HG03354 (cell line): ENCODE measurements at regions not wholly inside any gene's neighbourhood (a gene's known extent, or its start where the extent isn't known, plus 50 kb on each side); places are given as distances from the start of the nearest gene placed in this dataset.
"Not testable (repeated sequence)": the region's sequence is repeated elsewhere in the genome, so short reads cannot be mapped to it uniquely, and the experiment has no call there.

ENCODE experiments used
- ATAC-seq: cut with Tn5 transposase; IDR thresholded peaks from one replicate; pipeline ENCODE4 v1.9.1; 2021; ENCODE audit warnings: mild to moderate bottlenecking; ENCODE audit not compliant: unreplicated experiment, poor library complexity, severe bottlenecking

- ATAC-seq: no peak
Measured at GRCh38 chr1:222196736-222197135, 351.2 kb downstream of the HHIPL2 start.

GRCh38 chr1:222196288-222196687 is 351.6 kb downstream of the HHIPL2 start:
- ATAC-seq: no peak

DNA sequence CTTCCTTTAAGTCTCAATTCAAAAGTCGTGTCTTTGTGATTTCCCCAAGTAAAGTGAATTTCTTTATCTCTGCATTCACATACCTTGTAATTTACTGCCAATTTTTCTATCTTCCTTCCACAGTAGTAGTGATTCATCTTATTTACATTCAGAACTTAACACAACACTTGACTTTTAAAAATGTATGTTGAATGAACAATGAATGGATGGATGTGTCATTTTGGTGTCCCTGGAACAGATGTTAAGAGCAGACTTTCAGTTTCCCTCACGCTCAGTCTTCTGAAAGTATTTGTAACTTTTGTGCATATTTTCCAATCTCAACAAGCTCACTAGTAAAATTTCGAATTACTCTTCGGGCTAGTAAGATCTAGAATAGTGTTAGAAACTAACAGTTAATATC is 352.0 kb downstream of the HHIPL2 start:
- no peak for ATAC-seq

GRCh38 chr1:222189218-222189617 is 358.7 kb downstream of the HHIPL2 start:
- no peak for ATAC-seq

DNA sequence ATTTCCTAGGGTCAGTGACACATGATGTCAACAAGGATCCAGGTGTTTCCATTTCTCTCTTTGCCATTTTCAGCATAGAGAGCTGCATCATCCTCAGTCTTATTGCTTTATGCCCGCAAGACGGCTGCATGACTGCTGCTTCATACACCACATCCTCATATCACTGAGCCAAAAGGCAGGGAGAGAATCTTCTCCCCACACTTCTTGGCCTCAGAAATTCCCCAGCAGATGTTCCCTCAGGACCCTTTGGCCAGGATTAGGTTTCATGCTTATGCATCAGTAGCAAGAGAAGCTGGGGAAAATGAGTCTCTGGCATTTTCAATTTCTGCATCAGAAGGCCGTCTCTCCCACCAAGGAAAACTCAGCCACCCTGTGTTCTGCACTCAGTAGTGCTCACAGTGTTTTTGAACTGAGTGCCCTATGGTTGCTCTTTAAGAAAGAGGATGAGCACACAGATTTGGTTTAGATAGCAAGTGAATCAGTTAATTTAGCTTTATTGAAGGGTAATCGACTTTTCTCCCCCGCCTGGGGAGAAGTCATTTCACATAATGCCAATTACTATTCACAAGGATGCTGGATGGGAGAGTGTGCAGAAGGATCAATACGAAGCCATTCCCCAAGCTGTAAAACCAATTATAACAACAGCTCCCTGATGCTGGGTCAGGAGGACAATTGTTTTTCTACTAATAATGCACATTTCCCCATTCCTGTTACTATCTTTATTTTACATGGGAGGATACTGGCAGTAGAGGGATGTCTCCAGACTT is 360.2 kb downstream of the HHIPL2 start:
- ATAC-seq: no peak

DNA sequence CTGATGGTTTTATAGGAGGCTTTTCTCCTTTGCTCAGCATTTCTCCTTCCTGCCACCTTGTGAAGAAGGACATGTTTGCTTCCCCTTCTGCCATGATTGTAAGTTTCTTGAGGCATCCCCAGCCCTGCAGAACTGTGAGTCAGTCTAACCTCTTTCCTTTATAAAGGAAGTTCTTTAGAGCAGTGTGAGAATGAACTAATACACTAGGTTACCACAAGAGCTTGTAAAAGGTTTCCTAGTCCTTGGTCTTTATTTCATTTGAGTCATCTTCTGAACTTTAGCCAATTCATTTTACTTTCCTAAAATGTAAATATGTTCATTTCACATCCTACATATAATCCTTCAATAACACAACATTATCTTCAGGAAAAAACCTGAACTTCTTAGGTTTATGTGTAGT is 365.3 kb downstream of the HHIPL2 start:
- no peak for ATAC-seq

GRCh38 chr1:222181191-222181590 is 366.7 kb downstream of the HHIPL2 start:
- ATAC-seq: no peak

- not testable (repeated sequence) for ATAC-seq
Measured at GRCh38 chr1:222177496-222177895, 370.4 kb downstream of the HHIPL2 start.

- ATAC-seq: peak; percentile 82
Measured at GRCh38 chr1:222171005-222171404, 376.9 kb downstream of the HHIPL2 start.

DNA sequence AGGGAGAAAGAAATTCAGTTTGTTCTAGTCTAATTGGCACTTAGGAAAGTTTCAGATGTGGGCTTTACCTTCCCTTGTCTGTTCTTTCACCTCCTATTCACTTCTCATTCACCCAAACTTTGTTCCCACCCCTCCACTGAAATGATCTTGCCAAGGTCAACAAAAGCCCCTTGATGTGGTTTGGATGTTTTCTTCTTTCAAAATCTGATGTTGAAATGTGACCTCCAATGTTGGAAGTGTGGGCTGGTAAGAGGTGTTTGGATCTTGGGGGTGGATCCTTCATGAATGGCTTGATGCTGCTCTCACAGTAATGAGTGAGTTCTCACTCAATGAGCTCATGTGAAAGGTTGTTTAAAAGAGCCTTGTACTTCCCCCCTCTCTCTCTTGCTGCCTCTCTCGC is 379.3 kb downstream of the HHIPL2 start:
- no peak for ATAC-seq

- ATAC-seq: no peak
Measured at GRCh38 chr1:222167896-222168295, 380.0 kb downstream of the HHIPL2 start.

DNA sequence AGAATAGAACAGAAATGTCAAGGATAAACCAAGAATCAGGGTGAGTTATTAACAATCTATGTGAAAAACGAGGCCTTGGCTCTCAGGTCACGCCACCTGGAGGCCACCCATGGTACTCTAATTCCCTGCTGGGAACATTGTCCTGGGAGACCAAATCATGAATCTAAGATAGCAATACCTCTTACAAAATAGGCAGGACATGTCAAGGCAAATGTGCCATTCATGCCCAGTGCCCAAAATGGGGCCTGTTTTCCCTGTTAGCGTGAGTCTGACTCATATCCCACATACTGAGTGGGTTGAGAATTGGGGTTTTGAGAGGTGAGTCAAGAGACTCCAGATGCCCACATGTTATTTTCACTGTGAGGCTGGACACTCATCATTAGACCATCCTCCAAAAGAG is 380.8 kb downstream of the HHIPL2 start:
- no peak for ATAC-seq

DNA sequence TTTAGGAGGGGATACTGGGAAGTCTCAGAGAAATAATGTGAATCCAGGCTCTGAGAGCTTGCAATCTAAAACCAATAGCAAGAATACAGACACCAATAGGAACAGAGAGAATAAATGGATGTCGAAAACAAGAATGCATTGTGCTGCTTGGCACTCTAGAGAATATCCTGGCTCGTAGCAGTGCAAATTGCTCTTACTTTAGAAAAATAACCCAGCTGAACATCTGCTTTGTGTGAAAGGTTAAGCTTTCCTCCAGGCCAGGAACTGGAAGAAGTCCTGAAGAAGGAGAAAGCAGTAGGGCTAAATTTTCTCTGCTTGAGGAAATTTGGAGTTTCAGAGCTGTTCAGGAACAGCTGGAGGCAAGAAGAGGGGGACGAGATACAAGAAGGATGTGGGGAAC is 382.3 kb downstream of the HHIPL2 start:
- no peak for ATAC-seq

DNA sequence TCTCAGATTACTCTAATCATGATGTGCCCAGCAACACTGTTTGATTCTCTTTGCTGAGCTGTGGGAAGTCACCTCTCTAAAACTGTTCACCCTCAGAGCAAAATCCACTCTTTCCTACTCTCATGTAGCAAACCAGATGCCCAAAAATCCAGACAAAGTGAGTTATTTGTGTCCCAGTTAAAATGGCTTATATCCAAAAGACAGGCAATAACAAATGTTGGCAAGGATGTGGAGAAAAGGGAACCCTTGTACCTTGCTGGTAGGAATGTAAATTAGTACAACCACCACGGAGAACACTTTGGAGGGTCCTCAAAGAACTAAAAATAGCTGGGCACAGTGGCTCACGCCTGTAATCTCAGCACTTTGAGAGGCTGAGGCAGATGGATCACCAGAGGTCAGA is 384.0 kb downstream of the HHIPL2 start:
- ATAC-seq: no peak

DNA sequence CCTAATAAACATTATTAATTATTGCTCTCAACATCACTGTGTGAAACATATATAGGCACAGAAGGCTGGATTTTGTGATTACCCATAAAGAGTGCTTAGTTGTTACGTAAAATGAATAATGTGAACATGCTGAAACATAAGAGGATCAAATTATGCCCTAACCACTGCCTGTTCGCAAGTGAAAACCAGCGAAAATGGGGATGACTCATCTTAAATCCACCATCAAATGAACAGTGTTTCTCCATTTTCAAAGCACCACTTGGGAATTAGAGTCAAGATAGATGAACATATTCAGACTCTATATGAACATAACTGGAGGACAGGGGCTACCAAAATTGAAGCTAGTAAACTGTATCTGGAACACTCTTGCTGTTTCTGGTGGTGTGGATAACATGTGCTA is 386.2 kb downstream of the HHIPL2 start:
- ATAC-seq: no peak

- no peak for ATAC-seq
Measured at GRCh38 chr1:222157612-222158011, 390.3 kb downstream of the HHIPL2 start.

GRCh38 chr1:222140206-222140605 is 398.3 kb upstream of the DUSP10 start:
- no peak for ATAC-seq

DNA sequence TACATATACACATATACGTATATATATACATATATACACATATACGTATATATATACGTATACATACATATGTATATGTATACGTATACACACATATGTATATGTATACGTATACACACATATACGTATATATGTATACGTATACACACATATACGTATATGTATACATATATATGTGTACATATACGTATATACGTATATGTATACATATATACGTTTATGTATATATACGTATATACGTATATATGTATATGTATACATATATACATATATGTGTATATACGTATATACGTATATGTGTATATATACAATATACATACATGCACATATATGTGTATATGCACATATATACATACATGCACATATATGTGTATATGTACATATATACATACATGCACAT is 396.2 kb upstream of the DUSP10 start:
- no peak for ATAC-seq

DNA sequence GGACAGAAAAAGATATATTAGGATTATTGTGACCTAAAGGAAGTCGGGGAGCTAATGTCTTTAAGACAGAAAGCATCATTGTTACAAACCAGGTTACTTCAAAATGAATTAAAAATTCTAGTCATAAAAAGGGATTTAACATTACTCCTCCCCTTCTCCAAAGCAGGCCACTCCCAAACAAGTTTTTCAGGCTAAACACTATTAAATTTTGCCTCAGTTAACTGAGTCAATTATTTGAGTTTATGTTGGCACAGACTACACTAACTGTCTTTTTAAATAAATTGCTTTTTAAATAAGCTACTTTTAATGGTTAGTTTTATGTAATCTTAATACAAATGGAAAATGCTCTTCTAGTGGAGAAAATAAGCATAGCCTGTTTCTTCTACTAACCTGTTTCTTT is 395.0 kb upstream of the DUSP10 start:
- no peak for ATAC-seq

DNA sequence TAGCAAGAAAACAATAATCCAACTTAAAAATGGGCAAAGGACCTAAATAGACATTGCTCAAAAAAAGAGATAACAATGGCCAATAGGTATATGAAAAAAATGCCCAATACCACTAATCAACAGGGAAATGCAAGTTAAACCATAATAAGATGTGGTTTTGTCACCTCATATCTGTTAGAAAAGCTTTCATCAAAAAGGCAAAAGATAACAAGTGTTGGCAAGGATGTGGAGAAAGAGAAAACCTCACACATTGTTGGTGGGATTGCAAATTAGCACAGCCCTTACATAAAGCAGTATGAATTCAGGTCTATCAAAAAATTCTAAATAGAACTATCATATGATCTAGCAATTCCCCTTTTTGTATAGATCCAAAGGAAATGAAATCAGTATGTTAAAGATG is 387.2 kb upstream of the DUSP10 start:
- ATAC-seq: no peak

DNA sequence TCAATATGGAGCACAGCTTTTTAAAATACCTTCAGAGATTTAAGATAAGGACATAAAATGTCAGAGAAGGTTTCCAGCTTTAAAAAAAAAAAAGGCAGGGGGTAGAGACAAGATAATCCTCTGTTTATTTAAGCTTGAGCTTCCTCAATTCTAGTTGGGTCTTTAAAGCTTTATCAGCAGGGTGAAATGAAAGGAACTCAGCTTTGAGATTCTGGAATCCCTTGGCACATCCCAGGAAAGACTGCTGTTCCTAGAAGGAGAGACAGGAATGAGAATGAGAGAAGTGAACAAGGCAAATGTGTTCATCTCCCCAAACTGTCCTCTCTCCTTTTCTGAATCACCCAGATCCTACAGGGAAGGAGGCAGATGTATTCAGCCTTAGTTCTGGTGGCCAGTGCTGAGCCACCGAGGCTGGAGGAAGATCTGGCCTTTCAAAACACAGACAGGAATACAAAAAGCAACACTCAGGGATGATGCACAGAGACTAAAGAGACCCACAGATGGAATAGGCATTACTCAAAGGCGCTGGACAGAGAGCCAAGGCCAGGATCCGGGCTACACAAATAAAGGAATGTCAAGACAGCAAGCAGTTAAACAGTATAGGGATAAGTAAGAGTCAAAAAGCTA is 385.8 kb upstream of the DUSP10 start:
- no peak for ATAC-seq

- no peak for ATAC-seq
Measured at GRCh38 chr1:222127096-222127495, 385.2 kb upstream of the DUSP10 start.
